Lower leg skin (tissue), 3 donors: ENCODE measurements at regions not wholly inside any gene's neighbourhood (a gene's known extent, or its start where the extent isn't known, plus 50 kb on each side); places are given as distances from the start of the nearest gene placed in this dataset.

Experiments used
- POLR2A ChIP-seq, 2 donors: fragments of 450-650 bp; IDR thresholded peaks; one replicate each; pipeline ENCODE4 v1.6.1; 2016 to 2017; ENCODE audit warnings: antibody characterized with exemption in 2 of 2, mild to moderate bottlenecking in 1 of 2, moderate library complexity in 1 of 2
- TF ChIP-seq, protein P1 (sequence below), 3 donors: fragments of 450-650 bp; IDR thresholded peaks; one replicate each; pipeline ENCODE4 v1.5.1; 2016; ENCODE audit warnings: antibody characterized with exemption in 3 of 3, mild to moderate bottlenecking in 3 of 3, moderate library complexity in 2 of 3

DNA sequence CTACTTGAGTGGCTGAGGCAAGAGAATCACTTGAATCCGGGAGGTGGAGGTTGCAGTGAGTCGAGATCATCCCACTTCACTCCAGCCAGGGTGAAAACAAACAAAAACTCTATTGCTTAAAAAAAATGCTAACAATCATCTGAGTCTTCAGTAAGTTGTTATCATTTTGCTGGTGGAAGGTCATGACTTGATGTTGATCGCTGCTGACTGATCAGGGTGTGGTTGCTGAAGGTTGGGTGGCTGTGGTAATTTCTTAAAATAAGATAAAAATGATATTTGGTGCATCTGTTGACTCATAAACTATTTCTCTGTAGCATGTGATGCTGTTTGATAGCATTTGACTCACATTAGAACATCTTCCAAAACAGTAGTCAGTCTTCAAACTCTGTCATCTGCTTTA, 349.4 kb upstream of the PAPPA start:
- TF ChIP-seq, protein P1, sequence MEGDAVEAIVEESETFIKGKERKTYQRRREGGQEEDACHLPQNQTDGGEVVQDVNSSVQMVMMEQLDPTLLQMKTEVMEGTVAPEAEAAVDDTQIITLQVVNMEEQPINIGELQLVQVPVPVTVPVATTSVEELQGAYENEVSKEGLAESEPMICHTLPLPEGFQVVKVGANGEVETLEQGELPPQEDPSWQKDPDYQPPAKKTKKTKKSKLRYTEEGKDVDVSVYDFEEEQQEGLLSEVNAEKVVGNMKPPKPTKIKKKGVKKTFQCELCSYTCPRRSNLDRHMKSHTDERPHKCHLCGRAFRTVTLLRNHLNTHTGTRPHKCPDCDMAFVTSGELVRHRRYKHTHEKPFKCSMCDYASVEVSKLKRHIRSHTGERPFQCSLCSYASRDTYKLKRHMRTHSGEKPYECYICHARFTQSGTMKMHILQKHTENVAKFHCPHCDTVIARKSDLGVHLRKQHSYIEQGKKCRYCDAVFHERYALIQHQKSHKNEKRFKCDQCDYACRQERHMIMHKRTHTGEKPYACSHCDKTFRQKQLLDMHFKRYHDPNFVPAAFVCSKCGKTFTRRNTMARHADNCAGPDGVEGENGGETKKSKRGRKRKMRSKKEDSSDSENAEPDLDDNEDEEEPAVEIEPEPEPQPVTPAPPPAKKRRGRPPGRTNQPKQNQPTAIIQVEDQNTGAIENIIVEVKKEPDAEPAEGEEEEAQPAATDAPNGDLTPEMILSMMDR (IDR thresholded peaks at IDR 0.05) = no peak
- no peak for TF ChIP-seq POLR2A (IDR thresholded peaks at IDR 0.05)
